Head of caudate nucleus (tissue), 42 donors: ENCODE measurements at regions not wholly inside any gene's neighbourhood (a gene's known extent, or its start where the extent isn't known, plus 50 kb on each side); places are given as distances from the start of the nearest gene placed in this dataset.
"Not testable (repeated sequence)": the region's sequence is repeated elsewhere in the genome, so short reads cannot be mapped to it uniquely, and the experiment has no call there.

Experiments used
- DNase-seq, 42 donors: peaks; one replicate each; pipeline versions ENCODE4 v3.0.0 to v3.0.0-alpha.2; 2020 to 2021; ENCODE audit warnings: mixed read lengths in 7 of 42
- intact Hi-C: fragments of 100-400 bp; cut with DNase I; formaldehyde crosslinking; loops from one replicate; pipeline ENCODE4 v1.15.0; 2022

DNA sequence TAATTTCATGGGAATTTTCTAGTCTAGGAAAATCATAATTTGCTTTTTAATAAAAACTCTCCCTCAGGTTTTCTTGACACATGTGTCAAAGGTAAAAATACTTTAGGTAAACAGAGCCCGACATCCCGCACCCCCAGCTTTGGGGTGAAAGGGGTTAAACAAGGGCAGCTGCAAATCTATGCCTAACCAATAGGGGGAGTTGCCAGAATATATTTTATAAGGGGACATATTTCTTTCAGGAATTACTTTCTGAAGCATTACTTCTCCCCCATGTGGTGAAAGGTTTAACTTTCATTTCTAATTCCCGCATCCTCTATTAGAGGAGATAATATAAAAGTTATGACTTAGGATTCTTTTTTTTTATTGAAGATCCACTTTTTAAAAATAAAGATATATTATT is 53.9 kb upstream of the HEPH start:
- intact Hi-C loops: no loop called here
- DNase-seq: peak in 1 of 42 donors; percentile 1

DNA sequence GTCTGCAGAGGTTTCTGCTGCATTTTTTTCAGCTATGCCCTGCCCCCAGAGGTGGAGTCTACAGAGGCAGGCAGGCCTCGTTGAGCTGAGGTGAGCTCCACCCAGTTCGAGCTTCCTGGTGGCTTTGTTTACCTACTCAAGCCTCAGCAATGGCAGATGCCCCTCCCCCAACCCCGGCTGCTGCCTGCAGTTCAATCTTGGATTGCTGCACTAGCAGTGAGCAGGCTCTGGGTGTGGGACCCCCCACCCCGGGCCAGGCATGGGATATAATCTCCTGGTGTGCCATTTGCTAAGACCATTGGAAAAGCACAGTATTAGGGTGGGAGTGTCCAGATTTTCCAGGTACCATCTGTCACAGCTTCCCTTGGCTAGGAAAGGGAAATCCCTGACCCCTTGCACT is 56.2 kb upstream of the HEPH start:
- intact Hi-C loops, DNase-seq: not testable (repeated sequence)

DNA sequence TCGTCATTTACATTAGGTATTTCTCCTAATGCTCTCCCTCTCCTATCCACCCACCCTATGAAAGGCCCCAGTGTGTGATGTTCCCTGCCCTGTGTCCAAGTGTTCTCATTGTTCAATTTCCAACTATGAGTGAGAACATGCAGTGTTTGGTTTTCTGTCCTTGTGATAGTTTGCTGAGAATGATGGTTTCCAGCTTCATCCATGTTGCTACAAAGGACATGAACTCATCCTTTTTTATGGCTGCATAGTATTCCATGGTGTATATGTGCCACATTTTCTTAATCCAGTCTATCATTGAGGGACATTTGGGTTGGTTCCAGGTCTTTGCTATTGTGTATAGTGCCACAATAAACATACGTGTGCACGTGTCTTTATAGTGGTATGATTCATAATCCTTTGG is 61.6 kb upstream of the HEPH start:
- intact Hi-C loops, DNase-seq: not testable (repeated sequence)

DNA sequence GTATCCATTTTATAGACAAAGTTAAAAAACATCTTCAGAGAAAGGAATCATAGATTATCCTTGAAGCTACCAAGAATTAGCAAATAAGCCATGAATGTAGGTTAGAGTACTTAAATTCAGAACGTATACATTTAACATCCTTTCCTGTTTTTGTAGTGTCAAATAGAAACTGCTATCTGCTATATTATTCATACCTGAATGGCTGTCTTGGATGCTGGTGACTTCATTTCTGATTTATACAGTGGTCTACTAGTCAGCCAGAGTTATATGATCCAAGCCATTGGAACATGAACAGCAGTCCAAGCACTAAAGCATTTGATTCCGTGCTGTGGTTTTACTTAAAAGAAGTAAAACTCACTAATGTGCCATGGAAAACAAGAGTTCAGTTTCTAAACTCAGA is 58.3 kb upstream of the VSIG4 start:
- intact Hi-C loops: no loop called here

DNA sequence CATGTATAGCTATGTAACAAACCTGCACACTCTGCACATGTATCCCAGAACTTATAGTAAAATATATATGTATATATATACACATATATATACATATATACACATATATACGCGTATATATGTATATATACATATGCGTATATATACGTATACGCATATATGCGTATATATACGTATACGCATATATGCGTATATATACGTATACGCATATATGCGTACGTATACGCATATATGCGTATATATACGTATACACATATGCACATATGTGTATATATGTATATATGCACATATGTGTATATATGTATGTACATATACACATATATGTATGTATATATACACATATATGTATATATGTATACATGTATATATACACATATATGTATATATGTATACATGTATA is 57.1 kb upstream of the VSIG4 start:
- DNase-seq, intact Hi-C loops: not testable (repeated sequence)

More for the DNA sequence above, 58.3 kb upstream of the VSIG4 start:
- no peak for DNase-seq

DNA sequence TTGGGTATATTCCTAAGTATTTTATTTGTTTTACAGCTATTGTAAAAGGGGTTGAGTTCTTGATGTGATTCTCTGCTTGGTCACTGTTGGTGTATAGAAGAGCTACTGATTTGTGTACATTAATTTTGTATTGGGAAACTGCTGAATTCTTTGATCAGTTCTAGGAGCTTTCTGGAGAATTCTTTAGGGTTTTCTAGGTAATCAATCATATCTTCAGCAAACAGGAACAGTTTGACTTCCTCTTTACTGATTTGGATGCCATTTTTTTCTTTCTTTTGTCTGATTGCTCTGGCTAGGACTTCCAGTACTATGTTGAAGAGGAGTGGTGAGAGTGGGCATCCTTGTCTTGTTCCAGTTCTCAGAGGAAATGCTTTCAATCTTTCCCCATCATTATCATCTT is 50.1 kb upstream of the VSIG4 start:
- DNase-seq, intact Hi-C loops: not testable (repeated sequence)
